ENCODE measurements at regions not wholly inside any gene's neighbourhood (a gene's known extent, or its start where the extent isn't known, plus 50 kb on each side); places are given as distances from the start of the nearest gene placed in this dataset.

DNA sequence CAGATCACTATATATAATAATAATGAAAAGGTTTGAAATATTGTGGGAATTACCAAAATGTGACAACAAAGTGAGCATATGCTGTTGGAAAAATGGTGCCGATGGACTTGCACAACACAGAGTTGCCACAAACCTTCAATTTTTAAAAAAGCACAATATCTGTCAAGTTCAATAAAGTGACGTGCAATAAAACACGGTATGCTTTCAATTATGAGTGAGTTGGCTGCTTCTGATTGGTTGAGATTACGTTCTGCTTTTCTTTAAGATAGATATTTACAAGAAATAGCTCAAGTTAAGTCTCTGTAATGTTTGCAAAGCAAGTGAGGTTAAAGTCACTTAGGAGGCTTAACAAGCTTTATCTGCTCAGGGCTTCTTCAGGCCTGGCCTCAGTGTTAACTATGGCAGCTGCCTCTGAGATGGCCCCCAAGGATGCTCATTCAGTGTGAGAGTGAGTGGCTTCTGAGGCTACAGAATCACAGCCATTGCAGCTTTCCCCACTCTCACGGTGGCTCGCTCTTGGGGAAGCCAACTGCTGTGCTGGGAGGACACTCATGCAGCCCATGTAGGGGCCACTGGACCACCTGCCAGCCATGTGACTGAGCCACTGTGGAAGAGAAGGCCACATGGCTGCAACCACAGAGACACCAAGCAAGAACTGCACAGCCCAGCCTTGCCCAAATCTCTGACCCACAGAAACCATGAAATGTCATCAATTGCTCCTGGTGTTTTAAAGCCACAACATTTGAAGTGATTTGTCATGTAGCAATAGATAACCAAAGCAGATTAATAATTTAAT is 78.3 kb upstream of the TMEM72 start:
- H3K27me3 ChIP-seq (ENCODE audit: control insufficient read depth in 1 of 2, insufficient read depth in 2 of 2, low read length in 2 of 2): no peaks in the 10 kb centered on the region
- H3K36me3 ChIP-seq (ENCODE audit: insufficient read depth, low read length): no peaks in the 10 kb centered on the region
- no peaks in the 10 kb centered on the region for H3K4me1 ChIP-seq (ENCODE audit: insufficient read depth, low read length)
- H3K27ac ChIP-seq (ENCODE audit: low read depth, low read length): no peak overlapping the region
- H3K9ac ChIP-seq (ENCODE audit: low read length): no peak overlapping the region
- no peaks in the 10 kb centered on the region for H3K9me3 ChIP-seq (ENCODE audit: low read length)
- H3K4me3 ChIP-seq (ENCODE audit: low read depth in 1 of 2, low read length in 2 of 2): no peak overlapping the region

DNA sequence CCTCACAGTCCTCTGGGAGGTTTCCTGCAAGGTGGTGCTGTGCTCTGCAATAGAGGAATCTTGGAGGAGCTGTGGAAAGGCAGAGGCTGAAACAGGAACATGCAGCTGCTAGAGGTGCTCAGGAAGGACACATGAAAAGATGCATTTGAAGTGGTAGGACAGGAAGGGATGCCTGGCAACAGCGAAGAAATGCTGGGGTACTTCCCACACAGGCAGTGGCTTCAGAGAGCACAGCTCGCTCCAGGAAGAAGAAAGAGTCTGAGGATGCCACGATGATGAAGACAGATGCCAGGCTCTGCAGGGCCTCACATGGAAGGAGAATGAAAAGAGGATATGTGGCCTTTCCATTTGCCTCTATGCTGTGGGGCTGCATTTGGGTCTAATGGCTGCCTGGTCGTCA is 77.0 kb upstream of the TMEM72 start:
- H3K9me3 ChIP-seq (ENCODE audit: low read length): no peaks in the 10 kb centered on the region
- H3K9ac ChIP-seq (ENCODE audit: low read length): no peak overlapping the region

GRCh38 chr10:44835300-44835699 is 75.8 kb upstream of the TMEM72 start:
- H3K4me1 ChIP-seq (ENCODE audit: insufficient read depth, low read length): no peaks in the 10 kb centered on the region
- H3K36me3 ChIP-seq (ENCODE audit: insufficient read depth, low read length): no peaks in the 10 kb centered on the region

More for the DNA sequence above, 77.0 kb upstream of the TMEM72 start:
- Histone ChIP-seq H3K27ac (ENCODE audit: low read depth, low read length) (no peak overlapping the region), H3K27me3 (ENCODE audit: control insufficient read depth in 1 of 2, insufficient read depth in 2 of 2, low read length in 2 of 2) (no peaks in the 10 kb centered on the region), H3K4me1 (ENCODE audit: insufficient read depth, low read length) (no peaks in the 10 kb centered on the region), H3K4me3 (ENCODE audit: low read depth in 1 of 2, low read length in 2 of 2) (no peak overlapping the region), H3K36me3 (ENCODE audit: insufficient read depth, low read length) (no peaks in the 10 kb centered on the region)

GRCh38 chr10:44843484-44843883 is 67.7 kb upstream of the TMEM72 start:
- no peaks in the 10 kb centered on the region for H3K36me3 ChIP-seq (ENCODE audit: insufficient read depth, low read length)
- H3K9me3 ChIP-seq (ENCODE audit: low read length): no peaks in the 10 kb centered on the region
- no peaks in the 10 kb centered on the region for H3K27me3 ChIP-seq (ENCODE audit: control insufficient read depth in 1 of 2, insufficient read depth in 2 of 2, low read length in 2 of 2)
- no peaks in the 10 kb centered on the region for H3K4me1 ChIP-seq (ENCODE audit: insufficient read depth, low read length)
- no peak overlapping the region for H3K27ac ChIP-seq (ENCODE audit: low read depth, low read length)
- H3K4me3 ChIP-seq (ENCODE audit: low read depth in 1 of 2, low read length in 2 of 2): no peak overlapping the region
- no peak overlapping the region for H3K9ac ChIP-seq (ENCODE audit: low read length)

More at GRCh38 chr10:44835300-44835699, 75.8 kb upstream of the TMEM72 start:
- Histone ChIP-seq H3K27ac (ENCODE audit: low read depth, low read length) (no peak overlapping the region), H3K9ac (ENCODE audit: low read length) (no peak overlapping the region), H3K27me3 (ENCODE audit: control insufficient read depth in 1 of 2, insufficient read depth in 2 of 2, low read length in 2 of 2) (no peaks in the 10 kb centered on the region), H3K4me3 (ENCODE audit: low read depth in 1 of 2, low read length in 2 of 2) (no peak overlapping the region), H3K9me3 (ENCODE audit: low read length) (no peaks in the 10 kb centered on the region)

- Histone ChIP-seq H3K9ac (ENCODE audit: low read length) (no peak overlapping the region), H3K4me3 (ENCODE audit: low read depth in 1 of 2, low read length in 2 of 2) (no peak overlapping the region), H3K36me3 (ENCODE audit: insufficient read depth, low read length) (no peaks in the 10 kb centered on the region), H3K9me3 (ENCODE audit: low read length) (no peaks in the 10 kb centered on the region), H3K27me3 (ENCODE audit: control insufficient read depth in 1 of 2, insufficient read depth in 2 of 2, low read length in 2 of 2) (no peaks in the 10 kb centered on the region), H3K27ac (ENCODE audit: low read depth, low read length) (no peak overlapping the region), H3K4me1 (ENCODE audit: insufficient read depth, low read length) (no peaks in the 10 kb centered on the region)
Observed at GRCh38 chr10:44845361-44846175, 65.6 kb upstream of the TMEM72 start.

DNA sequence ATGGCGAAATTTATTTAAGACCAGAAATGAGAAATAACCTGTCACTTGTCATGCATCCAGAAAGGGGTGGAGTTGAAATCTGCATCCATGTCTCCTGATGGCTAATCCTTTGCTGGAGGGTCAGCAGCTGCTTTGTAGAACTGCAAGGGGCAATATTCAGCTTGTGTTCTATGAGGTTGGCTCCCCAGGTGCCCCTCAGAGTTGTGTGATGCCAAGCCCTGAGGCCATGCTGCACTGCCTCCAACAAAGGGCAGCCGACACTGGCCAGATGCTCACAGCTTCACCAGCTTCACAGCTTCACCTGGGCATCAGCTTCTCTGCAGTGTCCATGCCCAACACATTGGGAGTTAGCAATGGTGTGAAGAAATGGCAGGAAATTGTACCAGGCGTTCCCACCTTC is 64.0 kb upstream of the TMEM72 start:
- H3K9me3 ChIP-seq (ENCODE audit: low read length): no peaks in the 10 kb centered on the region
- no peak overlapping the region for H3K9ac ChIP-seq (ENCODE audit: low read length)
- H3K4me3 ChIP-seq (ENCODE audit: low read depth in 1 of 2, low read length in 2 of 2): no peak overlapping the region
- no peak overlapping the region for H3K27ac ChIP-seq (ENCODE audit: low read depth, low read length)
- H3K36me3 ChIP-seq (ENCODE audit: insufficient read depth, low read length): no peaks in the 10 kb centered on the region
- H3K27me3 ChIP-seq (ENCODE audit: control insufficient read depth in 1 of 2, insufficient read depth in 2 of 2, low read length in 2 of 2): no peaks in the 10 kb centered on the region
- no peaks in the 10 kb centered on the region for H3K4me1 ChIP-seq (ENCODE audit: insufficient read depth, low read length)

GRCh38 chr10:44848211-44848610 is 62.9 kb upstream of the TMEM72 start:
- H3K36me3 ChIP-seq (ENCODE audit: insufficient read depth, low read length): no peaks in the 10 kb centered on the region
- no peak overlapping the region for H3K4me3 ChIP-seq (ENCODE audit: low read depth in 1 of 2, low read length in 2 of 2)
- H3K9me3 ChIP-seq (ENCODE audit: low read length): no peaks in the 10 kb centered on the region
- no peaks in the 10 kb centered on the region for H3K27me3 ChIP-seq (ENCODE audit: control insufficient read depth in 1 of 2, insufficient read depth in 2 of 2, low read length in 2 of 2)
- H3K9ac ChIP-seq (ENCODE audit: low read length): no peak overlapping the region
- H3K4me1 ChIP-seq (ENCODE audit: insufficient read depth, low read length): no peaks in the 10 kb centered on the region
- no peak overlapping the region for H3K27ac ChIP-seq (ENCODE audit: low read depth, low read length)

DNA sequence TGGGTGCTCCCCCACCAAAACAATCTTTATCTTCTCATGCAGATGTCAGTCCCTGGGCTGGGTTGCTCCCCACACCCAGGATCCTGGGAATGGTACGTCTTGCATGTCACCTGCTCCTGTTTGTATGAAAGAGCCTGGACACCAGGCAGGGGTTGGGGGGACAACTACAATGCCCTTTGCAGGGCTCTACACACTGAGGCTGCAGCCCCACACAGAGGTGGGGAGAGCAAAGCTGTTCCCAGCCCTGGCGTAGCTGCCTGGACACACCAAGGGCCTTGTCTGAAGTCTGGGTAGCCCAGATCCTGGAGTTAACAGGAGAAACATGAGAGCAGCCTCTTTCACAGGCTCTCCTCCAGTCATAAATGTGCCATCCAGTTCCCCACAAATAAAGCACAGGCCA is 61.2 kb upstream of the TMEM72 start:
- Histone ChIP-seq H3K4me1 (ENCODE audit: insufficient read depth, low read length) (no peaks in the 10 kb centered on the region), H3K9ac (ENCODE audit: low read length) (no peak overlapping the region), H3K27ac (ENCODE audit: low read depth, low read length) (no peak overlapping the region), H3K36me3 (ENCODE audit: insufficient read depth, low read length) (no peaks in the 10 kb centered on the region), H3K9me3 (ENCODE audit: low read length) (no peaks in the 10 kb centered on the region), H3K27me3 (ENCODE audit: control insufficient read depth in 1 of 2, insufficient read depth in 2 of 2, low read length in 2 of 2) (no peaks in the 10 kb centered on the region), H3K4me3 (ENCODE audit: low read depth in 1 of 2, low read length in 2 of 2) (no peak overlapping the region)

DNA sequence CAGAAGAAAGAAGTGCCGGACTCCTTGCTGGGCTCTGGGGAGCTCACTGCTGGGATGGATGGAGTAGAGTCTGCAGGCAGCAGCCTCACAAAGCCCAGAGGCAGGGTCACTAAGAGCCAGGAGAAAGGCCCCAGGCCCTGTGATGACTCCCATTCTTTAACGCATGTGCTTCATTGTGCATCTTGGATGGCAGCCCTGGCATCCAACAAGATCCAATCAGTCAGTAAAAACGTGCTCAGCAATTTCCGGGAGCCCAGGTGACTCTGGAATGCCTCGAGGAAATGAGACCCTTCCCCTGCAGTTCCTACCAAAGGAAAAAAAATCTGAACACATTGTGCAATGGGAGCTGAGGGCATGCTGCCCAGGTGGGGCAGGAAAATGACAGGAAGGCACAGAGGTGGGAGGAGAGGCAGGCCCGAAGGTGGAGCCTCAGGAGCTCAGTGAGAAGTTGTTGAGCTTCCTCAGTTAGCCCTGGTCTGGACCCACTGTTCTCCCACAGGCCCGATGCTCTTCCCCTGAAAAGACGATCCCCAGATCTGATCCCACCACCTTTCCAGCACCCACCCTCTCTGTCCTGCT is 60.7 kb upstream of the TMEM72 start:
- Histone ChIP-seq H3K9ac (ENCODE audit: low read length) (no peak overlapping the region), H3K9me3 (ENCODE audit: low read length) (no peaks in the 10 kb centered on the region), H3K27ac (ENCODE audit: low read depth, low read length) (no peak overlapping the region), H3K27me3 (ENCODE audit: control insufficient read depth in 1 of 2, insufficient read depth in 2 of 2, low read length in 2 of 2) (no peaks in the 10 kb centered on the region), H3K36me3 (ENCODE audit: insufficient read depth, low read length) (no peaks in the 10 kb centered on the region), H3K4me1 (ENCODE audit: insufficient read depth, low read length) (no peaks in the 10 kb centered on the region), H3K4me3 (ENCODE audit: low read depth in 1 of 2, low read length in 2 of 2) (no peak overlapping the region)

DNA sequence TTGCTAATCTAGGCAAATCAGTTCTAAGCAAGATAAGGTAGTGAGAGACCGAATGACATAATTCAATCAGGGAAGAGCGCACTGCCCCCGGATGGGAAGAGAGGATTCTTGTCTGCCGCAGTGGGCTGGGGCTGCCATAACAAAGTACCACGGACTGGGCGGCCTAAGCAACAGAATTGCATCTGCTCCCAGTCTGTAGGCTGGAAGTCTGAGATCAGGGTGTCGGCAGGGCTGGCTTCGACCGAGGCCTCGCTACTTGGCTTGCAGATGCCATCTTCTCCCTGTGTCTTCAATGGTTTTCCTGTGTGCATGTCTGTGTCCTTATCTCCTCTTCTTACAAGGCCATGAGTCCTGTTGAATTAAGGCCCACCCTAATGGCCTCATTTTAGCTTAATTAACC is 59.7 kb upstream of the TMEM72 start:
- no peak overlapping the region for H3K9ac ChIP-seq (ENCODE audit: low read length)
- no peaks in the 10 kb centered on the region for H3K27me3 ChIP-seq (ENCODE audit: control insufficient read depth in 1 of 2, insufficient read depth in 2 of 2, low read length in 2 of 2)

GRCh38 chr10:44851881-44852280 is 59.3 kb upstream of the TMEM72 start:
- no peak overlapping the region for H3K27ac ChIP-seq (ENCODE audit: low read depth, low read length)
- no peaks in the 10 kb centered on the region for H3K9me3 ChIP-seq (ENCODE audit: low read length)
- H3K27me3 ChIP-seq (ENCODE audit: control insufficient read depth in 1 of 2, insufficient read depth in 2 of 2, low read length in 2 of 2): no peaks in the 10 kb centered on the region
- no peaks in the 10 kb centered on the region for H3K36me3 ChIP-seq (ENCODE audit: insufficient read depth, low read length)
- no peaks in the 10 kb centered on the region for H3K4me1 ChIP-seq (ENCODE audit: insufficient read depth, low read length)
- H3K4me3 ChIP-seq (ENCODE audit: low read depth in 1 of 2, low read length in 2 of 2): no peak overlapping the region
- H3K9ac ChIP-seq (ENCODE audit: low read length): no peak overlapping the region

More for the DNA sequence above, 59.7 kb upstream of the TMEM72 start:
- Histone ChIP-seq H3K36me3 (ENCODE audit: insufficient read depth, low read length) (no peaks in the 10 kb centered on the region), H3K27ac (ENCODE audit: low read depth, low read length) (no peak overlapping the region), H3K9me3 (ENCODE audit: low read length) (no peaks in the 10 kb centered on the region), H3K4me3 (ENCODE audit: low read depth in 1 of 2, low read length in 2 of 2) (no peak overlapping the region), H3K4me1 (ENCODE audit: insufficient read depth, low read length) (no peaks in the 10 kb centered on the region)

All from muscle layer of colon (tissue), 2 donors.